Astrocyte of the cerebellum (primary cell): ENCODE measurements at regions not wholly inside any gene's neighbourhood (a gene's known extent, or its start where the extent isn't known, plus 50 kb on each side); places are given as distances from the start of the nearest gene placed in this dataset.

ENCODE experiments used
- DNase-seq: peaks from one replicate; pipeline ENCODE4 v3.0.0-alpha.2; 2011; ENCODE audit warnings: low read depth
- H3K4me3 ChIP-seq: 2 replicates; pipeline ENCODE4 v1.5.1; 2011; ENCODE audit warnings: mild to moderate bottlenecking, low read depth, low read length, moderate library complexity
- in situ Hi-C: cut with HindIII; loops from 2 replicates; pipeline ENCODE4 v1.10.0; 2017; ENCODE audit warnings: low sequenced_read_pairs
- TF ChIP-seq, protein P1 (sequence below): IDR thresholded peaks from 2 replicates; pipeline ENCODE4 v1.5.1; 2012; ENCODE audit warnings: low read length, low read depth, moderate library complexity, mild to moderate bottlenecking; ENCODE audit errors: missing control alignments

GRCh38 chr1:239644604-239645003, 258.2 kb downstream of the CHRM3 start:
- in situ Hi-C loops = no loop called here
- TF ChIP-seq, protein P1, sequence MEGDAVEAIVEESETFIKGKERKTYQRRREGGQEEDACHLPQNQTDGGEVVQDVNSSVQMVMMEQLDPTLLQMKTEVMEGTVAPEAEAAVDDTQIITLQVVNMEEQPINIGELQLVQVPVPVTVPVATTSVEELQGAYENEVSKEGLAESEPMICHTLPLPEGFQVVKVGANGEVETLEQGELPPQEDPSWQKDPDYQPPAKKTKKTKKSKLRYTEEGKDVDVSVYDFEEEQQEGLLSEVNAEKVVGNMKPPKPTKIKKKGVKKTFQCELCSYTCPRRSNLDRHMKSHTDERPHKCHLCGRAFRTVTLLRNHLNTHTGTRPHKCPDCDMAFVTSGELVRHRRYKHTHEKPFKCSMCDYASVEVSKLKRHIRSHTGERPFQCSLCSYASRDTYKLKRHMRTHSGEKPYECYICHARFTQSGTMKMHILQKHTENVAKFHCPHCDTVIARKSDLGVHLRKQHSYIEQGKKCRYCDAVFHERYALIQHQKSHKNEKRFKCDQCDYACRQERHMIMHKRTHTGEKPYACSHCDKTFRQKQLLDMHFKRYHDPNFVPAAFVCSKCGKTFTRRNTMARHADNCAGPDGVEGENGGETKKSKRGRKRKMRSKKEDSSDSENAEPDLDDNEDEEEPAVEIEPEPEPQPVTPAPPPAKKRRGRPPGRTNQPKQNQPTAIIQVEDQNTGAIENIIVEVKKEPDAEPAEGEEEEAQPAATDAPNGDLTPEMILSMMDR = no peak
- no peak overlapping the region for H3K4me3 ChIP-seq
- DNase-seq = no peak

- H3K4me3 ChIP-seq = no peak overlapping the region
- TF ChIP-seq, protein P1 = no peak
- DNase-seq = no peak
- in situ Hi-C loops = no loop called here
Observed at GRCh38 chr1:239647045-239647444, 260.7 kb downstream of the CHRM3 start.

GRCh38 chr1:239647964-239648632, 261.7 kb downstream of the CHRM3 start:
- no peak for DNase-seq
- TF ChIP-seq, protein P1 = no peak
- in situ Hi-C loops = no loop called here
- no peak overlapping the region for H3K4me3 ChIP-seq

- DNase-seq = no peak
- H3K4me3 ChIP-seq = no peak overlapping the region
- in situ Hi-C loops = no loop called here
- TF ChIP-seq, protein P1 = no peak
Observed at GRCh38 chr1:239655023-239655422, 268.7 kb downstream of the CHRM3 start.

DNA sequence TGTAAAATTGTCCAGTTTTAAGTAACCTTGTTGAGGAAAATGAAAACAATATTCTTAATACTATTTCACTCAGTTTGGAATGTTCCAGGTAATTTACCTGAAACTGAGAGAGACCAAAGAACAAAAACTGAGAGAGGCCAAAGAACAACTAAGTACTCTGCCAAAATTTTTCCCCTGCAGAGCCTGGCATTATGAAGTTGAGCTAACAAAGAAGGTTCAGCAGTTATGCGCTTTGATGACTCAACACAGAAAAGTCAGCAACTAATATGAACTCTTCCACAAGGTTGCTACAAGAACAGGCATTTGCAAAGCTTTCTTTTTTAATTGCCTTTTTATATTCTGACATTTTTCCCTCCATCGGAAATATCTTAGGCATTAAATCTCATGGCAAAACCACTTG, 270.9 kb downstream of the CHRM3 start:
- in situ Hi-C loops = no loop called here
- DNase-seq = no peak
- no peak overlapping the region for H3K4me3 ChIP-seq
- TF ChIP-seq, protein P1 = no peak

DNA sequence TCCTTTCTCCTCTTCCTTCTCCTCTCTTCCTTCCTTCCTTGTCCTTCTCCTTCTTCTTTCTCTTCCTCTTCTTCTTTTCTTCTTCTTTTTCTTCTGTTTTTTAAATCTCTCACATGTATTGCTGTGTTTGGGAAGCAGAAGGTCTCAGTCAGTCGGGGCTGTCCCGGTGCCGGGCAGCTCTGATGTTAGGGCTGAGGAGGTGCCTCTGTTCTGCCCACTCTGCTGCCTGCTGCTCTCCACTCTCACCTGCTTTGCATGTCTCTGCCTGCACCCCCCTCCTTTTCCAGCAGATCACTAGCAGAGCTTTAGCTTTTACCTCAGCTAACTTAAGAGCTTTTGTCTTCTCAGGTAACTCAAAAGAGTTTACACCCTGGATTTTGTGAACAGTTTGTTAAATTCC, 276.6 kb downstream of the CHRM3 start:
- in situ Hi-C loops = no loop called here

More for the DNA sequence above, 276.6 kb downstream of the CHRM3 start:
- DNase-seq = no peak
- no peak overlapping the region for H3K4me3 ChIP-seq
- TF ChIP-seq, protein P1 = no peak
